IMR-90 (cell line): ENCODE measurements at regions not wholly inside any gene's neighbourhood (a gene's known extent, or its start where the extent isn't known, plus 50 kb on each side); places are given as distances from the start of the nearest gene placed in this dataset.

ENCODE experiments used
- ATAC-seq: fragments of 200-7000 bp; cut with Tn5 transposase; 2 replicates; pipeline ENCODE4 v1.9.1; 2020; ENCODE audit warnings: low read depth, mild to moderate bottlenecking, moderate library complexity
- BruUV-seq: library from RNA; stranded (reverse); fragments of 400-500 nt; replicated peaks from 2 replicates; lab custom pipeline; 2021; lab: Mats Ljungman, UMichigan
- CTCF ChIA-PET: fragments of 300-600 bp; formaldehyde crosslinking; extraction: SDS; loops from one replicate; lab custom pipeline; 2021; ENCODE audit warnings: antibody characterized with exemption; lab: Yijun Ruan, JAX
- POLR2A ChIA-PET: fragments of 300-600 bp; sonication (Branson Sonifier 250); formaldehyde crosslinking; loops from one replicate; lab custom pipeline; 2022; ENCODE audit warnings: antibody characterized with exemption; ENCODE audit not compliant: unreplicated experiment; lab: Charles Lee
- DNase-seq: peaks from one replicate; pipeline ENCODE4 v3.0.0; 2013
- H2AFZ ChIP-seq: replicated peaks from 2 replicates; pipeline ENCODE3; 2013; ENCODE audit warnings: low read length, mild to moderate bottlenecking; ENCODE audit not compliant: poor library complexity
- H2AK5ac ChIP-seq: 2 replicates; pipeline ENCODE4 v1.6.1; 2013; ENCODE audit warnings: low read depth, low read length, inconsistent platforms
- H2AK9ac ChIP-seq: replicated peaks from 2 replicates; pipeline ENCODE3; 2013; ENCODE audit warnings: mild to moderate bottlenecking, low read depth, low read length, moderate library complexity; ENCODE audit not compliant: poor library complexity
- H2BK120ac ChIP-seq: 2 replicates; pipeline ENCODE4 v1.6.1; 2013; ENCODE audit warnings: low read depth, low read length, inconsistent platforms
- H2BK15ac ChIP-seq: 3 replicates; pipeline ENCODE4 v1.6.1; 2013; ENCODE audit warnings: low read depth, low read length, inconsistent platforms
- H2BK20ac ChIP-seq: 2 replicates; pipeline ENCODE4 v1.6.1; 2013; ENCODE audit warnings: low read depth, mild to moderate bottlenecking, inconsistent platforms, low read length, moderate library complexity
- H2BK5ac ChIP-seq: 2 replicates; pipeline ENCODE4 v1.6.1; 2013; ENCODE audit warnings: mild to moderate bottlenecking, low read depth, low read length, inconsistent platforms; ENCODE audit not compliant: poor library complexity, severe bottlenecking
- H3K14ac ChIP-seq: replicated peaks from 2 replicates; pipeline ENCODE4 v1.6.1; 2013; ENCODE audit warnings: low read depth, low read length, inconsistent platforms
- H3K18ac ChIP-seq: 2 replicates; pipeline ENCODE4 v1.6.1; 2013; ENCODE audit warnings: low read depth, low read length, control low read depth
- H3K23ac ChIP-seq: 2 replicates; pipeline ENCODE4 v1.6.1; 2013; ENCODE audit warnings: low read depth, low read length, inconsistent platforms
- H3K27ac ChIP-seq: 2 replicates; pipeline ENCODE4 v1.5.1; 2013; ENCODE audit warnings: mild to moderate bottlenecking, control low read depth, low read length; ENCODE audit not compliant: insufficient read depth
- H3K27me3 ChIP-seq: 2 replicates; pipeline ENCODE4 v1.6.1; 2013; ENCODE audit warnings: low read length; ENCODE audit not compliant: control insufficient read depth, insufficient read depth
- H3K36me3 ChIP-seq: 2 replicates; pipeline ENCODE4 v1.6.1; 2013; ENCODE audit warnings: low read length, mixed read lengths; ENCODE audit not compliant: control insufficient read depth, insufficient read depth
- H3K4ac ChIP-seq: 2 replicates; pipeline ENCODE4 v1.6.1; 2013; ENCODE audit warnings: low read depth, low read length, inconsistent platforms
- H3K4me1 ChIP-seq: 2 replicates; pipeline ENCODE4 v1.6.1; 2013; ENCODE audit warnings: low read length, mixed read lengths; ENCODE audit not compliant: control insufficient read depth, insufficient read depth
- H3K4me2 ChIP-seq: 2 replicates; pipeline ENCODE4 v1.6.1; 2013; ENCODE audit warnings: low read depth, mild to moderate bottlenecking, control low read depth, low read length, moderate library complexity
- H3K4me3 ChIP-seq: 2 replicates; pipeline ENCODE4 v1.5.1; 2013; ENCODE audit warnings: low read depth, mild to moderate bottlenecking, control low read depth, low read length, moderate library complexity; ENCODE audit not compliant: insufficient read depth
- H3K56ac ChIP-seq: 2 replicates; pipeline ENCODE4 v1.6.1; 2013; ENCODE audit warnings: low read length, inconsistent platforms; ENCODE audit not compliant: insufficient read depth; ENCODE audit errors: extremely low read depth
- H3K79me1 ChIP-seq, 2 experiments: 2 replicates each; pipeline ENCODE4 v1.6.1; 2013; ENCODE audit warnings: low read length in 2 of 2, inconsistent platforms in 1 of 2, low read depth in 1 of 2
- H3K9ac ChIP-seq: 2 replicates; pipeline ENCODE4 v1.6.1; 2013; ENCODE audit warnings: low read depth, low read length, control low read depth
- H3K9me1 ChIP-seq: 2 replicates; pipeline ENCODE4 v1.6.1; 2013; ENCODE audit warnings: low read length, inconsistent platforms; ENCODE audit not compliant: insufficient read depth
- H3K9me3 ChIP-seq: 2 replicates; pipeline ENCODE4 v1.6.1; 2013; ENCODE audit warnings: low read length; ENCODE audit not compliant: control insufficient read depth, insufficient read depth
- H4K20me1 ChIP-seq: 2 replicates; pipeline ENCODE4 v1.6.1; 2013; ENCODE audit warnings: low read length, inconsistent platforms; ENCODE audit not compliant: insufficient read depth
- H4K5ac ChIP-seq: 2 replicates; pipeline ENCODE4 v1.6.1; 2013; ENCODE audit warnings: mild to moderate bottlenecking, low read depth, low read length, control low read depth
- H4K8ac ChIP-seq, 2 experiments: 2 replicates each; pipeline ENCODE4 v1.6.1; 2013; ENCODE audit warnings: low read depth in 2 of 2, low read length in 2 of 2, control low read depth in 1 of 2, inconsistent platforms in 1 of 2
- H4K91ac ChIP-seq: 2 replicates; pipeline ENCODE4 v1.6.1; 2013; ENCODE audit warnings: low read depth, low read length, inconsistent platforms; ENCODE audit not compliant: insufficient read depth
- BHLHE40 ChIP-seq: fragments of 150-350 bp; IDR thresholded peaks from 2 replicates; pipeline ENCODE4 v1.6.1; 2016; ENCODE audit warnings: mild to moderate bottlenecking, low read depth, low read length
- CTCF ChIP-seq: conservative IDR thresholded peaks from 2 replicates; pipeline ENCODE4 v1.5.1; 2012; ENCODE audit warnings: mild to moderate bottlenecking, low read depth, low read length, improper control_type of control experiment
- ELK1 ChIP-seq: fragments of 150-350 bp; IDR thresholded peaks from 2 replicates; pipeline ENCODE4 v1.6.1; 2016; ENCODE audit warnings: low read depth, mild to moderate bottlenecking, low read length, moderate library complexity, borderline replicate concordance
- RAD21 ChIP-seq: IDR thresholded peaks from 2 replicates; pipeline ENCODE4 v1.6.1; 2012; ENCODE audit warnings: low read length, improper control_type of control experiment
- RFX5 ChIP-seq: IDR thresholded peaks from 2 replicates; pipeline ENCODE4 v1.8.0; 2012; ENCODE audit warnings: low read depth, mild to moderate bottlenecking, low read length, moderate library complexity
- SMC3 ChIP-seq: fragments of 150-350 bp; IDR thresholded peaks from 2 replicates; pipeline ENCODE4 v1.6.1; 2016; ENCODE audit warnings: low read depth, mild to moderate bottlenecking, antibody characterized with exemption, low read length, moderate library complexity
- WGBS, 2 experiments: methylation state at CpG; one replicate each; pipeline versions ENCODE4 v1.1.5 to v1.1.7; 2013; ENCODE audit warnings: missing lambda C conversion rate in 2 of 2; ENCODE audit not compliant: insufficient read length in 1 of 2; ENCODE audit errors: extremely low coverage in 2 of 2; 5-methylcytosine and 5-hydroxymethylcytosine counted together
- dilution Hi-C: fragments of 300-500 bp; cut with HindIII; formaldehyde crosslinking; loops from one replicate; pipeline ENCODE4 v1.14.3; 2018; ENCODE audit warnings: low sequenced_read_pairs; ENCODE audit not compliant: unreplicated experiment
- in situ Hi-C: fragments of 300-500 bp; cut with MboI; formaldehyde crosslinking; loops from 3 replicates; pipeline ENCODE4 v1.14.3; 2019; ENCODE audit warnings: low sequenced_read_pairs, inconsistent platforms, mixed read lengths
- intact Hi-C: fragments of 100-400 bp; cut with micrococcal nuclease; formaldehyde crosslinking; loops from 2 replicates; pipeline ENCODE4 v1.10.0; 2022

- no peak overlapping the region for H3K4ac ChIP-seq
- H4K91ac ChIP-seq = no peak overlapping the region
- POLR2A ChIA-PET = no interaction called here
- no peak overlapping the region for H3K27ac ChIP-seq
- no peak overlapping the region for H2AK5ac ChIP-seq
- peaks cover 3% of the 10 kb centered on the region; the same call in 1 of the 2 replicates for H3K4me1 ChIP-seq
- no peak overlapping the region for H3K14ac ChIP-seq
- no peak overlapping the region for H2BK15ac ChIP-seq
- no peaks in the 10 kb centered on the region for H3K27me3 ChIP-seq
- intact Hi-C loops = no loop called here
- ATAC-seq (no peak), DNase-seq (no peak)
- H4K20me1 ChIP-seq = no peaks in the 10 kb centered on the region
- no peak overlapping the region for H3K23ac ChIP-seq
- H2BK120ac ChIP-seq = no peak overlapping the region
- H3K4me2 ChIP-seq = no peak overlapping the region
- no peak overlapping the region for H2AFZ ChIP-seq
- H4K5ac ChIP-seq = no peak overlapping the region
- CTCF ChIA-PET = no interaction called here
- H2BK5ac ChIP-seq = no peak overlapping the region
- H3K36me3 ChIP-seq = no peaks in the 10 kb centered on the region
- no peak overlapping the region for H4K8ac ChIP-seq
- TF ChIP-seq ELK1 (no peak), RAD21 (no peak), BHLHE40 (no peak), SMC3 (no peak), CTCF (no peak), RFX5 (no peak)
- in situ Hi-C loops = no loop called here
- WGBS, 2 experiments = no CpG with 5 or more reads among the region's 4 CpGs
- no peaks in the 10 kb centered on the region for H3K79me1 ChIP-seq
- no peaks in the 10 kb centered on the region for H3K9me3 ChIP-seq
- H3K9ac ChIP-seq = no peak overlapping the region
- H2AK9ac ChIP-seq = no peak overlapping the region
- dilution Hi-C loops = no loop called here
- no peak overlapping the region for H3K4me3 ChIP-seq
- no peaks in the 10 kb centered on the region; the same call in 1 of the 2 replicates for H3K9me1 ChIP-seq
- H3K56ac ChIP-seq = no peak overlapping the region
- no TSS peak for BruUV-seq
- H3K18ac ChIP-seq = no peak overlapping the region
- H2BK20ac ChIP-seq = no peak overlapping the region
Measured at GRCh38 chr4:17250591-17250990, 261.3 kb downstream of the QDPR start.
